NCI-H226 (cell line): ENCODE measurements at regions not wholly inside any gene's neighbourhood (a gene's known extent, or its start where the extent isn't known, plus 50 kb on each side); places are given as distances from the start of the nearest gene placed in this dataset.
"Not testable (repeated sequence)": the region's sequence is repeated elsewhere in the genome, so short reads cannot be mapped to it uniquely, and the experiment has no call there.

Experiments
- DNase-seq: peaks from one replicate; pipeline ENCODE4 v3.0.0-alpha.2; 2015

DNA sequence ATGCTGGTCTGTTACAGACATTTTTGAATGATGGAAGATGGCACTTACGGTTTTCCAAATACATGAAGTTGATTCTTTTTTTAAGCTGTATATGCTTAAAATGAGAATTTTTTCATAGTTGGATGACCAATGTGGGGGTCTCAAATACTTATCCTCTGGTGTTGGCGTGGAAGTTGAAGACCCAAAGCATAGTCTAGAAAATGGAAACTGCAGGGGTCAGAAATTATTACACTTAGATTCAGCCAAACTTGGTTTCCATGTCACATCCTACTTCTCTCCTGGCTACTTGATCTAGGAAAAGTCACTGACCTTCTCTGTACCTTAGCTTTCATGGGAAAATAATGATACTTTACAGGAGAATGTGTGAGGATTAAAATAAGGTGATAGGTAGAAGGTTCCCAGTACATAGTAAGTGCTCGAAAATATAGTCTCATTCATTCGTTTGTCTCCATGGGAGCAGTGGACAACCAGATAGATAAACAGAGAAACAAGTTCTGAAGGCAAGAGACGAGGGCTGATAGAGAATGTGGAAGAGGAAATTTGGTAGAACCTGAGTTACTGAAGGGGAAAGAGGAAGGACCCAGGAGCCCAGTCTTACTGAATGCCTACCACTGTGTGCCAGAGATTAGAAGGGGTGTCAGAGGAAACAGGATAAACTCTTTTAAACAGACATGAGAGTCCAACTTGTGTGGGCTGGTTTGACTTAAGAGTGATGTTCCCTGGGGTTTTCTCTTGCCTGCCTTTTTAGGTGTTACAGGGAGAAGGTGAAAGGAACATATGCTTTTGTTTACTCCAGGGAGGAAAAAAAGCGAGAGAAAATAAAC, 560.3 kb upstream of the KLF4 start:
- DNase-seq = no peak

DNA sequence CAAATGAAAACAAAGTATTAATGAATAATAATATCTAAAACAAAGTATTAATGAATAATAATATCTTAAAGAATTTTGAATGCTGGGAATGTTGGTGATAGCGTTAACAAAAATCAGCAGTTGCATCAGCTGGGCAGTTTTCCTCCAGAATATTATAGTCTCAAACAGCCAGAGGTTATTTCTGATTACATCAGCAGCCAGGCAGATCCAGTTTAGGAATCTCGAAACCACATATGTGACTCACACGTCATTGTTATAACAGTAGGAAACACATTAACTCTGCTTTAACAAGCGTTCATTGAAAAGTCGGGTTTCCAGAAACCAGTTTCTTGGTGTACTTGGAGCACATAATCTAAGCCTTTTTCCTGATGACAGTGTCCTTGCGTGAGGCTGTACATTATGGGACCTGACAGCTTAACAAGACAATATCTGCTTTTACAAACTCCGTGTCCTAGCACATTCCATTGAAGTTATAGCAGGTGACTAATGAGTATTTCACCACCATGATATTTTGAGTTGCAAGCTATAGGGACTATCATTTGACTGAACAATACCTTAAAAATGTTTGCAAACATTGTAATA, 559.5 kb upstream of the KLF4 start:
- peak; percentile 85 for DNase-seq

DNA sequence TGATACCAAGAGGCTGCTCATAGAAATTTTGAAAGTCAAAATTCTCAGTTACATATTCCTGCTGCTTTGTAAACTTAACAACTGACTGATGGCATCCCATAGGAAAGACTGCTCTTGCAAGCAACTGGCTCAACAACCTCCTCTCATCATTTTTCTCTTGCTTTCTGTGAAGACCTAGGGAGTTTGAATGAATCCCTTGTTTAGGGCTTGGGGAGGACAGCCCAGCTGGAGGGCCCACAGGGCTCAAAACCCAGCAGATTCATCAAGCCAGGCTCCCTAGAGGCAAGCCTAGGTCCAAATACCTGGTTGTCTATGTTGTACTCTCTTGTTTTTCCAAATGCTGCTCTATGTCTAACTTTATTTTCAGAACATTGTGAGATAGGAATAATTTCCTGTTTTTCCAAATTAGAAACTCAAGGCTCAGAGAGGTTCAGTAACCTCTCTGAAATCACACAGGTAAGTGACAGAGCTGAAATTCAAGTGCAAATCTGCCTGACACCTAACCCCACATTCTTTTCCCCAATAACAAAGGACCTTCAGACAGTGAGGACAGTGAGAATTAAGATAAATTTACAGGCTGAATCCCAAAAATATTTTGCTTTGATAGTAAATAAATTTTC, 558.9 kb upstream of the KLF4 start:
- DNase-seq = no peak

DNA sequence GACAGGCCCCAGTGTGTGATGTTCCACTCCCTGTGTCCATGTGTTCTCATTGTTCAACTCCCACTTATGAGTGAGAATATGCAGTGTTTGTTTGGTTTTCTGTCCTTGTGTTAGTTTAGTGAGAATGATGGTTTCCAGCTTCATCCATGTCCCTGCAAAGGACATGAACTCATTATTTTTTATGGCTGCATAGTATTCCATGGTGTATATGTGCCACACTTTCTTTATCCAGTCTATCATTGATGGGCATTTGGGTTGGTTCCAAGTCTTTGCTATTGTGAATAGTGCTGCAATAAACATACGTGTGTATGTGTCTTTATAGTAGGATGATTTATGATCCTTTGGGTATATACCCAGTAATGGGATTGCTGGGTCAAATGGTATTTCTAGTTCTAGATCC, 558.2 kb upstream of the KLF4 start:
- DNase-seq = not testable (repeated sequence)

DNA sequence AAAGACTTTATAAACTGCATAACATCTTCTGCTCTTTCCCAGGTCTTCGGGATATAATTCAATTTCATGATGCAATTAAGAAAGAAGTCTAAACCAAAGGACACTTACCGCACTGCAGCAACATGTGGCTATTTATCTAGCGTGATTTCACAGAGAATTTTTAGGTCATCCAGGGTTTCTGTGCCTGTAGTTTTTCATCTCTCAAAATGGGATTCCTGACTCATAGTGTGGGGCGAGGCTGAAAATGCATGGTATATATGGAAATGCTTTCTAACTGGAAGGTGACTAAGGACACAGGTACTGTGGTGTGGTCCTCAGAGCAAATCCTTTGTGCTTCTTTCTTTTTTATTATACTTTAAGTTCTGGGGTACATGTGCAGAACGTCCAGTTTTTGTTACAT, 557.7 kb upstream of the KLF4 start:
- DNase-seq = no peak

DNA sequence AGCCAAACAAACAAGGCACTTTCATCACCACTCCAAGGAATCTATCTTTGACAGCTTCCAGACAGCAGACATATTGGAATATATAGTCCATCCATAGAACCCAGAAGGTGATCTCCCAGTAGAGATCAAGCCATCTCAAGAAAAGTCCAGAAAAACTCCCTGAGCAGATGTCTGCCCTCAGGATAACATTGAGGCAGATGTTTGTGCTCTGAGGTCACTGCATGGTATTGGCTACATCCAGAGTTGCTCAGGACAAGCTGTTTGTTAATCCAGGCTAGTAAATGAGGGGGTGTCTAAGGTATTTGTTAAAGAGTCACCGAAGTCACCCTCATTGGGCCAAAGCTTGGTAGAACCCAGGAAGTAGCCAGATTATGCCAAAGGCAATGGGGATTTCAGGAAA, 556.3 kb upstream of the KLF4 start:
- no peak for DNase-seq

DNA sequence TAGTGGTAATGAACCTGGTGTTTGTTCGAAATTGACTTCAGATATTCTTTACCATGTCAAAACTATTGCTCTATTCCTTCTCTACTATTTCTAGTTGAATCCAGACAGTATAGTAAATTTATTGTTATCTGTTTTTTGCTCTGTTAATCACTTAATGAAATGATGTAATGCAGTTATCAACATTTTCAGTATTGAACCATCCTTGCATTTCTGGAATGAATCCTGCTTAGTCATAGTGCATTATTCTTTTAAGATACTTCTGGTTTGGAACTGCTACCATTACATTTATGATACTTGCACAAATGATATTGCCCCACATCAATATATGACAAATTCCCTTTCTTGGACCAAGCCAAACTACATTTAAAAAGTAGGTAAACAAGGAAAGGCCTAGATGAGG, 554.0 kb upstream of the KLF4 start:
- DNase-seq = no peak

DNA sequence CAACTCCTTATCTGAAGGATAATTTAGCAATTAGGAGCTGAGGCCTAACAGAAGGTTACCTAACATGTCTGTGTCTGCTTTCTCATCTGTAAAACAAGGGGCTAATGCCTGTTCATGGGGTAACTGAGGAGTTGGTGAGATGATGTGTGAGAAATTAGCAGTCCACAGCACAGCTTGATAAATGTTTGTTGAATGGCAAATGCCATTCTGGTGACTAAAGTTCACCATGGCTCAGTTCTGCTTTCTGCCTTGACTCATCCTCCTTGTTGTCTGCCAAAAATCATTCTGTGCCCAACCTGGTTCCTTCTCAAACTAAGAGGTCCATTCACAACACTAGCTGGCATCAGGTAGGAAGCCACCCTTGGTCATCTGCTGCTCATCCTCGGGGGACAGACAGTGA, 552.0 kb upstream of the KLF4 start:
- peak; percentile 70 for DNase-seq

DNA sequence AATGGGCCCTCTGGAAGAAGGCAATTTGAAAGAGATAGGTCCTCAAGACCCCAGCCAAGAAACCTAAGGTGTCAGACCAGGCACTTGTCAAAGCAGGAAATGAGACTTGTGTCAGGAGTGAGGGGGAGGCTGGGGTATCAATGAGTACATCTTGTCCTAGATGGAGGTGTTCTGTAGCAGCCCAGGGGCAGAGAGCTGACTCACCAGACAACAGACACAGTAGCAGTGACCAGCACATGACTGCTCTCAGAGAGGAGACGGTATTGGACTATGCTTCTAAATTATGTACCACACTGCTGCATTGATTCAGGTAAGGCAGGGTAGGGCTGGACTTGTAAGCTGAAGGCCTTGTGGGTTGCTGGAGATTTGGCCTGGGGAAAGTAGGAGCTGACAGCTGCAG, 551.2 kb upstream of the KLF4 start:
- DNase-seq = peak; percentile 41

DNA sequence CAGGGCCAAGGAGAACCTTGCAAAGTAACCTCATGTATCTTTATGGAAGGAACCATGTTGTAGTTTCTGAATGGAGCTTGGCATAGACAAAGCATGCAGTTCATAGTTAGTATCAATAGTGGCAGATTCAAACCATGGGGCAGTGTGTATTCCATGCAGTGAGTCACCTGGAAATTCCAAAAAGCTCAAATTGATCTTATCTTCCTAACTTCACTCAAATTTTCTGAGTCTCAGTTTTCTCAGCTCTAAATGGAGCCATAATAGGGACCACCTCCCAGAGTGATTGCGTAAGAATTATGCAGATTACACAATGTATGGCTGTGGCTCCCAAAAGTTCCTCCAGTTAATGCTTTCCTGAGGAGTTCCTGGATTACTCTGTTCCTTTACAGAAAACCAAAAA, 549.9 kb upstream of the KLF4 start:
- no peak for DNase-seq

DNA sequence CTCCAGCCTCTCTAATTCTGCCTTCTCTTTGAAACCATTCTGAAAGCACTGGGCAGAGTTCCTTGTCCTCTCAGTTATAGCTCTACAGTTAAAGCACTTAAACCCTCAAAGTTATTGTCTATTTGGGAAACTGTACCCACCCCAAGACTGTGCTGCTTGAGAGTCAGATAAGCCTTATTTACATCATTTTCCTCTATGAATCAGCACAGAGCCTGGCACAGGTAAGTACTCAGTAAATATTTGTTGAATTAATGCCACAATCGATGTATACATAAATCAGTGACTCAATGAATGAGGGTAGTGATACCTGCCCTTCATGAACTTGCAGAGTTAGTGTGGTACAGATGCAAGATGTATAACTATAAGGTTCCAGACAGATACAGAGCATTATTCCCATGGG, 549.4 kb upstream of the KLF4 start:
- no peak for DNase-seq

DNA sequence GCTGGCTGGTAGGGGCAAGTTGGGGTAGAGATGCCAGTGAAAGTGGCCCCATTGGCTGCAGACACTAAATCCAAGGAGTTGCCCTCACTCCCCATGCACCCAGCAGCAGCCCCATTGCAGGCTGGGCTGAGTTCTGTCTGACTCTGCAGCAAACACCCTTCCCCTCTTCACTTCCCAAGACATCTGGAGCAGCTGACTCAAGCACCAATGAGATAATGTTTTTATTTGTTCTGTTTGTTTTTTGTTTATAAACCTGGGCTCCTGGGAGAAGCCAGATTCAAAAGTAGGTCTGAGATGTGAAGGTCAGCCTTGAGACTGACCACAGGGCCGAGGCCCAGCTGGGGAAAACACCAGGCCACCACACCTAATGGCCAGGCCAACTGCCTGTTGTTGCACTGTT, 545.9 kb upstream of the KLF4 start:
- DNase-seq = no peak

DNA sequence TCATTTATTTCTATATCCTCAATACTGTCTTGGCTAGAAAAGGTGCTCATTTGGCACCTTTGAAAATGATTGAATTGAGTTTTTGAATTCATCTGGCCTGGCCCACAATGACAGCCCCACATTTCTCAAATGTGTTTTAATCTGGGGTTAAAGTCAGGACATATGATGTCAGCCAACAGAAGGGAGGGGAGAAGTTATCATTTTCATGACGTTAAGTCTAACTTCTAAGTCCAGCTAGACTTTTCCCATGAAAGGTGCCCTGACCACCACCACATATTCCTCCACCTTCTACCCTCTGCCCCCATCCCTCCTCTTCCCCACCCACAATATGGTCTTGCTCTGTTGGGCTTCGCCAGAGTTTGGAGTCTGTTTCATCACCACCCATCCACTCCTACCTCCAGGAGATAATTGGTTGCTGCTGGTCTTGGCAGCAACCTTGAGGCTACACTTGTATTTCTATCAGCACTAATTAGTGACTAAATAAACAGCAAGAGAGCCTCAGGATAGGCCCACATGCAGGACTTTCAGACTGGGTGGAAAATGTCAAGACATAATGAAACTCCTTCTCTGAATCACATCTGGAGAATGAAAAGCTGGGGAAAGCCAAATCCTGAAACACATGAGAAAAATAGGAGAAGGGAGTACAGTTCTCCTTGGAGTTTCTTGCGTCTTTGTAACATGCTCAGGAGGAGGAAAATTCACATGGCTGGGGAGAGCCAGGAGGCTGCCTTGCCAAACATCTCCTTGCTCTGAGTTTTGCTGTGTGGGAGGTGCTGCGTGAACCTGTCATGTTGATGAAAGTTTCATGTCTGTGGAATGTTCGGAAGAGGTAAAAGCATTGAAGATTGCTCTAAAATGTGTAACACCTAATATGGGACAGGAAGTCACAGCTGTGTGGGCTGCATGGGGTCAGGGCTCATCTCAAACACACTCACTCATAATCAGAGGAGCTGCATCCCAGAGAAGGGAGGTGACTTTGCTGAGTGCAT, 544.7 kb upstream of the KLF4 start:
- peak; percentile 92 for DNase-seq

DNA sequence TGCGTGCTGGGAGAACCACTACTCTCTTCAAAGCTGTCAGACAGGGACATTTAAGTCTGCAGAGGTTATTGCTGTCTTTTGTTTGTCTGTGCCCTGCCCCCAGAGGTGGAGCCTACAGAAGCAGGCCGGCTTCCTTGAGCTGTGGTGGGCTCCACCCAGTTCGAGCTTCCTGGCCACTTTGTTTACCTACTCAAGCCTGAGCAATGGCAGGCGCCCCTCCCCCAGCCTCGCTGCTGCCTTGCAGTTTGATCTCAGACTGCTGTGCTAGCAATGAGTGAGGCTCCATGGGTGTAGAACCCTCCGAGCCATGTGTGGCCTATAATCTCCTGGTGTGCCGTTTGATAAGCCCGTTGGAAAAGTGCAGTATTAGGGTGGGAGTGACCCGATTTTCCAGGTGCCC, 542.5 kb upstream of the KLF4 start:
- DNase-seq = not testable (repeated sequence)

DNA sequence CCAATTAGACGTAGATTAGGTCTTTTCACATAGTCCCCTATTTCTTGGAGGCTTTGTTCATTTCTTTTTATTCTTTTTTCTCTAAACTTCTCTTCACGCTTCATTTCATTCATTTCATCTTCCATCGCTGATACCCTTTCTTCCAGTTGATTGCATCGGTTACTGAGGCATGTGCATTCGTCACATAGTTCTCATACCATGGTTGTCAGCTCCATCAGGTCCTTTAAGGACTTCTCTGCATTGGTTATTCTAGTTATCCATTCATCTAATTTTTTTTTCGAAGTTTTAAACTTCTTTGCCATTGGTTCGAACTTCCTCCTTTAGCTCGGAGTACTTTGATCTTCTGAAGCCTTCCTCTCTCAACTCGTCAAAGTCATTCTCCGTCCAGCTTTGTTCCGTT, 541.7 kb upstream of the KLF4 start:
- not testable (repeated sequence) for DNase-seq

DNA sequence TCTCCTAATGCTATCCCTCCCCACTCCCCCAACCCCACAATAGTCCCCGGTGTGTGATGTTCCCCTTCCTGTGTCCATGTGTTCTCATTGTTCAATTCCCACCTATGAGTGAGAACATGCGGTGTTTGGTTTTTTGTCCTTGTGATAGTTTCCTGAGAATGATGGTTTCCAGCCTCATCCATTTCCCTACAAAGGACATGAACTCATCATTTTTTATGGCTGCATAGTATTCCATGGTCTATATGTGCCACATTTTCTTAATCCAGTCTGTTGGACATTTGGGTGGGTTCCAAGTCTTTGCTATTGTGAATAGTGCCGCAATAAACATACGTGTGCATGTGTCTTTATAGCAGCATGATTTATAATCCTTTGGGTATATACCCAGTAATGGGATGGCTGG, 537.1 kb upstream of the KLF4 start:
- not testable (repeated sequence) for DNase-seq

DNA sequence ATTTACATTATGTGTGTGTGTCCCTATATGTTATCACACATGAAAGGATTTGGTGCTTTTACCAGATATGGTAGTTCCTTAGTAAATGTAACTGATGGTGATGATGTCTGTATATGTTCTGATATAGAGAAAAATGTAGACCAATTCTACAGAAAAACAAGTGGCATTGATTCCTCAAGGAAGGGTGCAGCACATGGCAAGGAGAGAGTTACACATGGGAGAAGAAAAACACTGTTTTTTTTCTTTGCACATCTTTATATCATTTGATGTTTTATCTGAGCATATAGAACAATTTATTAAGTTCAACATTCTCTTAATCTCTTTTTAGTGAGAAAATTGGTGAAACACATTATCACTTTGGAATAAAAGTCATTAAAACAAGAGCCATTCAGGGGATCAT, 535.0 kb upstream of the KLF4 start:
- no peak for DNase-seq

DNA sequence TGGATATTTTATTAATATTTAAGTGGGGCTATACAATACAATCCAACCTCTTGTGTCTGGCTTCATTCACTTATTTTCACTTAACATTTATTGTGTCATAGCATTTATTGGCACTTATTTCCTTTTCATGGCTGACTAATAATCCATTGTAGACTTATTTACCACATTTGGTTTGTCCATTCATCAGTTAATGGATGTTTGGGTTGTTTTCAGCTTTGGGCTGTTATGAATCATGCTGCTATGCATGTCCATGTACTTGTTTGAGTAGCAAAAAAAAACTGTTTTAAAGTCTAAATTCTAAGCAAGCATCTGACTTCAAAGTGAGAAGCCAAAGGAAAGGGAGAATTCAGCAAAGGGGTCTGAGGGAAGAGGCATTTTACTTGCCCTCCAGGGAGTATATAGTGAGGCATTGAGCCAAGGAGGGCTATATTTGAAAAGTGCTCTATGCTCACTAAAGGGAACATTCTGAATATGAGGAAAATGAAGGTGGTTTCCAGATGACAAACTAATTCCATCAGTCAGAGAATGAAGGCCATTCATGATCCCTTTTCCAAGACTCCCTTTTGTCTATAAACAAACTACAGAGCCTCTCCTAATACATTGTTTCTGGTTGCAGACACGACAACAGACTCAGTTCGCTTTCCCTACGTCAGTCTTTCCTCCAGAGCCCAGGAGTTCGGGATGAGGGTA, 532.8 kb upstream of the KLF4 start:
- no peak for DNase-seq

DNA sequence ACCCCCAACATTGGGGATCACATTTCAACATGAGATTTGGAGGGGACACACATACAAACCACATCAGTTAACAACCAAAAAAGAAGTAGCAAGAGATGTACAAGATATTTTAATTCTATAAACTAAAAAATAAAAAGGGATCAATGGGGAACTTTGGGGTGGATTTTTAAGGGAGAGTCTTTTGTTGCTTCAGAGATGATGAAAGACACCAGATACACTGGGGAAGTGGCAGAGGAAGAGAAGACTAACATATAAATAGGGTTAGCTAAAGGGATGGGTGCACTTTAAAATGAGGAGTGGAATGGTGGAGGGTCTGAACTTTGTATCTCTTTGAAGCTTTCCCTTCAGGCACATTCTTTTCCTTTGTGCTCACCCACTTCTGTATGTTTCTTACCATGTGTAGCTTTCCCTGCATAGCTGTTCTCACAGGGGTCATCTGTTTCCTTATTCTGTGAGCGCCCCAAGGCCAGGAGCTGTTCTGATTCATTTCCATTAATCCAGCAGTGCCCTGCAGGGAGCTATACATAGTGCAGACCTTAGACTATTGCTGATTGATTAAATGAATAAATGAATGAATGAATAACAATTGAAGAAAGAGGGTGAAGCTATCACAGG, 531.6 kb upstream of the KLF4 start:
- no peak for DNase-seq

DNA sequence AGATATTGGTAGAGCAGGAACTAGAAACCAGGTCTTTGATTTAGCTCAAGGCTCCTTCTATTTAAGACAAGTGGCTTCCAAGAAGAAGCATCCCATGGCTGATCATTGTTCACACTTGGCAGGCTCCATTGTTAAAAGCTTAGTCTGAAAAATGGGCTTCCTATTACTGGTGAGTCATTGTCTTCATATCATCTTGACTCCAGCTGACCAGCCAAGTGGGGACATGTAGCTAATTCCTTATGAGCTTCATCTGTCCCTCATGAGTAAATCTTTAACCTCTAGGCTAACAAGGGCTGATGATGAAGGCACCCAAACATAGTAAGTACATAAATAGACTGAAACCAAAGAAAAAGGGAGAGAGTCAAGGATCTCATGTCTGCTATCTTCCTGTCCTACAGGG, 530.3 kb upstream of the KLF4 start:
- DNase-seq = no peak

DNA sequence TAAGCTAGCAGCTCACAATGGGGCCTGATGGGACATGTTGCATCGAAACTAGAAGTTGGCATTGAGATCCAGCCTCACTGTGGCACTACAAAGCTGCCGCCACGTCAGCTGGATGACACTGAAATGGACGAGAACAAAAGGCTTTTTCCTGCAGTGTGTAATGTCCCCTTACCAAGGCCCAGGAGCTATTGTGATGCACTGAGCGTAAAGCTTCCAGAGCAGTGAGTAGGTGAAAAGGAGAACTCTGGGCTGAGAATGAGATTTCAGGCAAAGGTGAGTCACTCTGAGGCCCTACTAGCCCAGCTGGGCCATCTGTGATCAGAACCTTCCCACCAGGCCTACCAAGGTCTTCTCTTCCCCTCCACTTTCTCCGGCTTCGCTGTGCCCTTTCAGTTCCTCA, 528.1 kb upstream of the KLF4 start:
- DNase-seq = no peak

DNA sequence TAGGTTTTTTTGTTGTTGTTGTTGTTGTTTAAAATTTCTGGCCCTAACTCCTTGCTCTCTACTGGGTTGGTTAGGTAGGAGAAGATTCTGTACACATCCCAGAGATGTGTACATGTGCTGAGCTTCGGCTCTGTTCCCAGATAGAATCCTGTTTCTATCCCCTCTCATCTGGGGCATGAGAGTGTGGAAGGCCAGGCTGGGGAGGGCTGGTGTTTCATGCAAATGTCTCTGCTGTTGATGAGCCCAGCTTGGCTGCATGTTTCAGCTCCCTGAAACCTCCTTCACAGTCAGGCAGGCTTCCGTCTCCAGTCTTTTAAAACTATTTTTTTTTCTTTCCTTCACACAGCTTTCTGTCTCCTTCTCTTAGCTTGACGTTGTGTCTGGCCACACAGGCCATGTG, 526.9 kb upstream of the KLF4 start:
- DNase-seq = no peak
